Panc1 (cell line): ENCODE measurements at regions not wholly inside any gene's neighbourhood (a gene's known extent, or its start where the extent isn't known, plus 50 kb on each side); places are given as distances from the start of the nearest gene placed in this dataset.

Experiments used
- ATAC-seq: fragments of 200-7000 bp; cut with Tn5 transposase; 2 replicates; pipeline ENCODE4 v1.9.1; 2020; ENCODE audit warnings: mild to moderate bottlenecking, moderate library complexity
- BruUV-seq: library from RNA; stranded (reverse); fragments of 400-500 nt; replicated peaks from 2 replicates; lab custom pipeline; 2021; lab: Mats Ljungman, UMichigan
- CTCF ChIA-PET: fragments of 300-600 bp; sonication (Branson Sonifier 250); formaldehyde crosslinking; loops from one replicate; lab custom pipeline; 2022; ENCODE audit warnings: antibody characterized with exemption; lab: Charles Lee
- POLR2A ChIA-PET: fragments of 300-600 bp; sonication (Branson Sonifier 250); formaldehyde crosslinking; loops from one replicate; lab custom pipeline; 2022; ENCODE audit warnings: antibody characterized with exemption; lab: Charles Lee
- DNase-seq: peaks from one replicate; pipeline ENCODE4 v3.0.0-alpha.2; 2010; ENCODE audit warnings: low read depth, low spot score
- H3K27ac ChIP-seq: 2 replicates; pipeline ENCODE4 v1.5.1; 2011; ENCODE audit warnings: mild to moderate bottlenecking, low read length, inconsistent platforms
- H3K27me3 ChIP-seq: fragments of 200-500 bp; sonication (Bioruptor generic); 2 replicates; pipeline ENCODE4 v1.6.0; 2014; ENCODE audit warnings: low read length, inconsistent platforms; ENCODE audit not compliant: control insufficient read depth, insufficient read depth
- H3K36me3 ChIP-seq: fragments of 200-500 bp; sonication (Bioruptor generic); 2 replicates; pipeline ENCODE4 v1.5.1; 2014; ENCODE audit warnings: inconsistent platforms, mild to moderate bottlenecking, low read length, moderate library complexity; ENCODE audit not compliant: control insufficient read depth, insufficient read depth
- H3K4me1 ChIP-seq: 2 replicates; pipeline ENCODE4 v1.5.1; 2011; ENCODE audit warnings: inconsistent platforms, mild to moderate bottlenecking, low read length, moderate library complexity; ENCODE audit not compliant: control insufficient read depth, insufficient read depth
- H3K4me3 ChIP-seq, 2 experiments: 2 replicates each; pipeline ENCODE4 v1.5.1; 2011 to 2012; ENCODE audit warnings: low read depth in 2 of 2, low read length in 2 of 2, mild to moderate bottlenecking in 2 of 2, inconsistent platforms in 1 of 2, moderate library complexity in 1 of 2
- H3K9me3 ChIP-seq: fragments of 200-500 bp; sonication (Bioruptor generic); 2 replicates; pipeline ENCODE4 v1.5.1; 2014; ENCODE audit warnings: low read depth, mild to moderate bottlenecking, inconsistent platforms, low read length, moderate library complexity; ENCODE audit not compliant: control insufficient read depth, insufficient read depth
- CTCF ChIP-seq: fragments of 450-650 bp; IDR thresholded peaks from 2 replicates; pipeline ENCODE4 v1.5.1; 2017; ENCODE audit warnings: mild to moderate bottlenecking
- POLR2AphosphoS5 ChIP-seq: IDR thresholded peaks from 2 replicates; pipeline ENCODE4 v1.6.1; 2012; ENCODE audit warnings: mild to moderate bottlenecking, low read depth, low read length, moderate library complexity
- REST ChIP-seq, 2 experiments: IDR thresholded peaks; 2 replicates each; pipeline ENCODE4 v1.6.1; 2011 to 2012; ENCODE audit warnings: low read depth in 2 of 2, control low read depth in 1 of 2, low read length in 1 of 2, mild to moderate bottlenecking in 1 of 2, moderate library complexity in 1 of 2; ENCODE audit not compliant: insufficient read depth in 1 of 2
- SIN3A ChIP-seq: IDR thresholded peaks from 2 replicates; pipeline ENCODE4 v1.6.1; 2012; ENCODE audit warnings: low read depth, mild to moderate bottlenecking, low read length, moderate library complexity, borderline replicate concordance; ENCODE audit not compliant: insufficient read depth
- TCF7L2 ChIP-seq: IDR thresholded peaks from 2 replicates; pipeline ENCODE4 v1.6.1; 2011; ENCODE audit warnings: mild to moderate bottlenecking, low read depth, low read length, inconsistent platforms
- in situ Hi-C: cut with HindIII; loops from 2 replicates; pipeline ENCODE4 v1.10.0; 2016; ENCODE audit warnings: low sequenced_read_pairs, low pct_unique_long_range_greater_than_20kb
- intact Hi-C: fragments of 100-400 bp; cut with micrococcal nuclease; formaldehyde crosslinking; loops from one replicate; pipeline ENCODE4 v1.10.0; 2022; ENCODE audit not compliant: unreplicated experiment

GRCh38 chr20:48425817-48426612 is 401.8 kb downstream of the PREX1 start:
- intact Hi-C loops = no loop called here
- in situ Hi-C loops = no loop called here
- ATAC-seq (no peak), DNase-seq (no peak)
- Histone ChIP-seq H3K4me3 (no peak overlapping the region), H3K27me3 (peaks cover 3% of the 10 kb centered on the region), H3K36me3 (no peaks in the 10 kb centered on the region), H3K27ac (no peak overlapping the region), H3K9me3 (no peaks in the 10 kb centered on the region), H3K4me1 (no peaks in the 10 kb centered on the region)
- no peak for TF ChIP-seq TCF7L2
- BruUV-seq = no TSS peak
- CTCF ChIA-PET = no interaction called here
- POLR2A ChIA-PET = no interaction called here

- H3K4me1 ChIP-seq = no peaks in the 10 kb centered on the region
- no peaks in the 10 kb centered on the region for H3K9me3 ChIP-seq
- H3K27me3 ChIP-seq = peaks cover 6% of the 10 kb centered on the region
- no peak for TF ChIP-seq REST (IDR thresholded peaks at IDR 0.05; ENCODE audit: insufficient read depth in 1 of 2, low read depth in 2 of 2, low read length in 1 of 2)
- no peak for TF ChIP-seq TCF7L2
- no peak for TF ChIP-seq POLR2AphosphoS5
- no peak for TF ChIP-seq SIN3A
- TF ChIP-seq CTCF = no peak
- no TSS peak for BruUV-seq
- DNase-seq = no peak
- ATAC-seq = no peak
- ChIA-PET POLR2A (no interaction called here), CTCF (no interaction called here)
- intact Hi-C loops (no loop called here), in situ Hi-C loops (no loop called here)
- no peak overlapping the region for H3K27ac ChIP-seq
- no peak overlapping the region for H3K4me3 ChIP-seq
- H3K36me3 ChIP-seq = no peaks in the 10 kb centered on the region
Observed at GRCh38 chr20:48425321-48425720, 402.5 kb downstream of the PREX1 start.

DNA sequence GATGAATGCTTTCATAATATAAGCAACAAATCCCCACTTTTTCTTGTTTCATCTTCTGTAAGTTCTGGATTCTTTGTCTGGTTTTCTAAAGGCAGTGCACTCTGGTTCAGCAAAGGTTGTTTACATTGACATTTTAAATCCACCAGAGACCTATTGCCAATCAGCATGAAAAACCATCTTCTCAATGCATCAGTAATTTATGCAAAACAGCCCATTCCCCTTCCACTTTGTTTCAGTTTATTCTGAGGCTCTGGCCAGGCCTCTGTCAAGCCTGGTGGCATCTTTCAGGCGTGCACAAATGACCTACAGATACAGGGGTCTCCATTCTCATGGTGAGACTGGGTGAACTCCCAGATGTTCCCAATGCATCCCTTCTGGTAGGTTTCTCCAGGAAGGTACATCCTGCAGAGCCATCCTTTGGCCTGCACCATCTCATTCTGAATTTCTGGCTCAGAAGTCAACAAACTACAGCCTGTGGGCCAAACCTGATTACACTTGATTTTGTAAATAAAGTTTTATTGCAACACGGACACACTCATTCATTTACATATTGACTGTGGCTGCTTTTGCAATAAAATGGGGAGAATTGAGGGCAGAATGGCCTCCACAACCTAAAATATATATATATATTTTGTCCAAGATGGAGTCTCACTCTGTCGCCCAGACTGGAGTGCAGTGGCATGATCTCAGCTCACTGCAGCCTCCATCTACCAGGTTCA is 405.4 kb downstream of the PREX1 start:
- POLR2A ChIA-PET = no interaction called here
- CTCF ChIA-PET = interaction anchor here (1.3 kb wide), 1 partner anchor 198 kb away, joined by 7 read pairs; no protein-coding TSS in a partner anchor

More for the DNA sequence above, 405.4 kb downstream of the PREX1 start:
- ATAC-seq = no peak
- no peaks in the 10 kb centered on the region for H3K9me3 ChIP-seq
- peaks cover 18% of the 10 kb centered on the region for H3K27me3 ChIP-seq
- in situ Hi-C loops (no loop called here), intact Hi-C loops (no loop called here)
- H3K4me3 ChIP-seq = no peak overlapping the region
- no peak for DNase-seq
- H3K36me3 ChIP-seq = no peaks in the 10 kb centered on the region
- BruUV-seq = no TSS peak
- no peak overlapping the region for H3K27ac ChIP-seq
- TF ChIP-seq TCF7L2 (no peak), REST (IDR thresholded peaks at IDR 0.05; ENCODE audit: insufficient read depth in 1 of 2, low read depth in 2 of 2, low read length in 1 of 2) (no peak), POLR2AphosphoS5 (no peak), SIN3A (no peak), CTCF (no peak)
- no peaks in the 10 kb centered on the region for H3K4me1 ChIP-seq
